BLaER1 (cell line): ENCODE measurements at regions not wholly inside any gene's neighbourhood (a gene's known extent, or its start where the extent isn't known, plus 50 kb on each side); places are given as distances from the start of the nearest gene placed in this dataset.
A peak's percentile ranks its signal among the peaks of the same experiment; 100 is the strongest.

ENCODE experiments used
- H3K27ac ChIP-seq: shearing (Covaris generic); formaldehyde crosslinking; 2 replicates; pipeline ENCODE4 v1.8.1; 2022
- H3K27me3 ChIP-seq: shearing (Covaris generic); formaldehyde crosslinking; 2 replicates; pipeline ENCODE4 v1.8.1; 2022
- H3K36me3 ChIP-seq: shearing (Covaris generic); formaldehyde crosslinking; 2 replicates; pipeline ENCODE4 v1.8.1; 2022
- H3K4me1 ChIP-seq: shearing (Covaris generic); formaldehyde crosslinking; 2 replicates; pipeline ENCODE4 v1.8.1; 2022
- H3K4me2 ChIP-seq: shearing (Covaris generic); formaldehyde crosslinking; 2 replicates; pipeline ENCODE4 v1.8.1; 2022
- H3K4me3 ChIP-seq: shearing (Covaris generic); formaldehyde crosslinking; 2 replicates; pipeline ENCODE4 v1.8.1; 2022
- H3K9ac ChIP-seq: shearing (Covaris generic); formaldehyde crosslinking; 2 replicates; pipeline ENCODE4 v1.8.1; 2022
- H3K9me3 ChIP-seq: shearing (Covaris generic); formaldehyde crosslinking; 2 replicates; pipeline ENCODE4 v1.8.1; 2022
- H4K20me1 ChIP-seq: shearing (Covaris generic); formaldehyde crosslinking; 2 replicates; pipeline ENCODE4 v1.8.1; 2022
- Cebpa-rat ChIP-seq: shearing (Covaris generic); IDR thresholded peaks from 2 replicates; pipeline ENCODE4 v1.8.1; 2022

- no peaks in the 10 kb centered on the region for H4K20me1 ChIP-seq
- no peak overlapping the region for H3K9ac ChIP-seq
- no peak overlapping the region for H3K4me3 ChIP-seq
- TF ChIP-seq Cebpa-rat, result no peak
- H3K9me3 ChIP-seq, result peaks cover 5% of the 10 kb centered on the region; the same call in 1 of the 2 replicates
- no peaks in the 10 kb centered on the region for H3K4me1 ChIP-seq
- no peak overlapping the region for H3K4me2 ChIP-seq
- no peaks in the 10 kb centered on the region for H3K36me3 ChIP-seq
- no peaks in the 10 kb centered on the region for H3K27me3 ChIP-seq
- no peak overlapping the region for H3K27ac ChIP-seq
Observed at GRCh38 chr2:204090021-204090420, 153.5 kb downstream of the ICOS start.

DNA sequence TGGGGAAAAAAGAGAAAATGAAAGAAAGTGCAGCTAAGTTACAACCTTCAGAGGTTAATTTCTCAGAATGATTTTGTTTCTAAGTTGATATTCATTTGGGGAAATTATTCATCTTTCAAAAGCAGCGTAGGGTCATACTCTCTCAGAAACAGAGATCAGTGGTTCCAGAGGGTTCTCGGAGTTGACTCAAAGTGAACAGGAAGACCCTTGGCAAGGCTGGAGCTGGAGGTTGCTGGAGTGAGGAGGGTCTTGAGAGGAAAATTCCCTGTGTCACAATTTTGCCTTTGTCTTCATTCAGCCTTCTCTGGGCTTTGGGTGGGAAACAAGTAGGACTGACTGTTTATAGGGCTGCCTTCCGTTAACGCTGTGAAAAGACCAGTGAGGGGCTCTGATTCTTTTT is 168.2 kb downstream of the ICOS start:
- no peak overlapping the region for H3K4me2 ChIP-seq
- H4K20me1 ChIP-seq, result no peaks in the 10 kb centered on the region
- no peaks in the 10 kb centered on the region for H3K36me3 ChIP-seq
- H3K27me3 ChIP-seq, result no peaks in the 10 kb centered on the region
- H3K4me3 ChIP-seq, result no peak overlapping the region
- H3K9ac ChIP-seq, result no peak overlapping the region
- H3K9me3 ChIP-seq, result no peaks in the 10 kb centered on the region
- TF ChIP-seq Cebpa-rat, result no peak
- peaks cover 43% of the 10 kb centered on the region for H3K4me1 ChIP-seq
- H3K27ac ChIP-seq, result no peak overlapping the region

DNA sequence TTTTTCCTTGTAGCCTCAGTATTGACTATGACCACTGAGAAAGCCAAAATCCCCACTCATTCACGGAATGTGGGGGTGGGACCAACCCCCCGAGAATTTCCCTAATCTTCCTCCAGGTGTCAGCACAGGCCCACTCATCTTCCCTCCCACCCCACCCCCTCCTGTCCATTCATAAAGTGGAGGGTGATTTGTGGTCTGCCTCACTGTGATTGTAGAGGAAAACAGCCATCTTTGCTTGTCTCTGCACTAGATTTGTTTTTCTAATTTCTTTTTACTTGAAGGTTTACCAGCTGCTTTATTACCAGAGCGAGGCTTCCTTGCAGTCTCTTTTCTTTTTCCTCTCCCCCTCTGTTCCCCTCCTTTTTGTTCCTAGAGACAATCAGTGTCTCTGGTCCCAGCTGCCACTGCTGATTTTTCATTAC is 171.8 kb downstream of the ICOS start:
- Histone ChIP-seq H3K9me3 (no peaks in the 10 kb centered on the region), H3K4me2 (peak overlapping the region; percentile 89), H3K4me1 (peaks cover 78% of the 10 kb centered on the region), H3K9ac (peak overlapping the region; percentile 42; the same call in 1 of the 2 replicates), H3K27ac (peak overlapping the region; percentile 63; the same call in 1 of the 2 replicates), H3K4me3 (peak overlapping the region; percentile 52), H4K20me1 (no peaks in the 10 kb centered on the region), H3K36me3 (no peaks in the 10 kb centered on the region), H3K27me3 (no peaks in the 10 kb centered on the region)
- TF ChIP-seq Cebpa-rat, result no peak

DNA sequence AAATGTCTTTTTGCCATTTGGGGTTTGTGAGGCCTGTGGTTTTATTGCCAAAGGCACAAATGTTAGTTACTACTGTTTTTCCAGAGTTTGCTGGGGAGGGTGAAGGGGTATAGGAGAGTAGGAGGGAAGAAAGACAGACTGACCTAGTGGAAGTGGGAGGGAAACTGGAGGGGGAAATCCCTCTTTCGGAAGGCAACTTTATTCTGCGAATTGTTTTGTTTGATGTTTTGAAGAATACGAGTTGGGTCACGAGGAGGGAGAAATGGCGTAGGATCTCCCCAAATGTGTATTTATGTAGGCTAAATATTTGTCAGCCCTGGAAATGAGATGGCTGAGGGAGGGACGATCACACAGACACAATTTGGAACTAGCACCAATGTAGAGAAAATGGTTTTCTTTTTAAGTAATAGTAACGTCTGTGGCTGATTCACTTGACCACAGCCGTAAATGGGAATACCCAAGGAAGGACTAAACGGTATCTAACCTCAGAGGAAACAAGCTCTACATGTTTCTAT is 172.3 kb downstream of the ICOS start:
- Histone ChIP-seq H3K4me1 (peaks cover 83% of the 10 kb centered on the region), H3K4me2 (peak overlapping the region; percentile 89), H3K9me3 (no peaks in the 10 kb centered on the region), H3K27me3 (no peaks in the 10 kb centered on the region), H3K36me3 (no peaks in the 10 kb centered on the region), H3K27ac (peak overlapping the region; percentile 63), H4K20me1 (no peaks in the 10 kb centered on the region), H3K4me3 (peak overlapping the region; percentile 52), H3K9ac (peak overlapping the region; percentile 42)
- no peak for TF ChIP-seq Cebpa-rat

DNA sequence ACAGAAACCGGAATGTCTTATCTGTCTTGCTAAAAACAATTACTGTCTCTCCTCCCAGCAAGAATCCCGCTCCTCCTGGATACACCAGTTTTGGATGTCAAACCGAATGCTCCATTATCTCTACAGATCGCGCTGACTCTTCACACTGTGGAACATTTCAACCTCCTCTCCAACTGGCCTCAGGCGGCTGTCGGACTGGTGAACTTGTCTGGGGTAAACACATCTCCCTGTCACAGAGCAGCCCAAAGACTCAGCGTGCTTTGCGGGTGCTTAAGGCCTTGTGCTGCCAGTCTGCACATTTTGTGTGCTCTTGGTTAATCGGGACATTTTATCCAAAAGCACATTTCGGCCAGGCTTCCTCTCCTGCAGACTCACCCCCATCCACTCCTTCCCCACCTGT is 173.1 kb downstream of the ICOS start:
- Histone ChIP-seq H3K27ac (peak overlapping the region; percentile 63), H3K4me2 (peak overlapping the region; percentile 89), H3K4me1 (peaks cover 92% of the 10 kb centered on the region), H3K36me3 (no peaks in the 10 kb centered on the region), H4K20me1 (no peaks in the 10 kb centered on the region), H3K9ac (peak overlapping the region; percentile 42; the same call in 1 of the 2 replicates), H3K9me3 (no peaks in the 10 kb centered on the region), H3K27me3 (no peaks in the 10 kb centered on the region), H3K4me3 (peak overlapping the region; percentile 52)
- no peak for TF ChIP-seq Cebpa-rat

GRCh38 chr2:204110338-204110741 is 173.8 kb downstream of the ICOS start:
- peaks cover 93% of the 10 kb centered on the region for H3K4me1 ChIP-seq
- no peaks in the 10 kb centered on the region for H3K36me3 ChIP-seq
- H4K20me1 ChIP-seq, result no peaks in the 10 kb centered on the region
- no peaks in the 10 kb centered on the region for H3K9me3 ChIP-seq
- H3K4me2 ChIP-seq, result peak overlapping the region; percentile 89
- TF ChIP-seq Cebpa-rat, result no peak
- H3K27ac ChIP-seq, result peak overlapping the region; percentile 63
- H3K4me3 ChIP-seq, result peak overlapping the region; percentile 52
- H3K27me3 ChIP-seq, result no peaks in the 10 kb centered on the region
- peak overlapping the region; percentile 42; the same call in 1 of the 2 replicates for H3K9ac ChIP-seq

GRCh38 chr2:204110751-204111516 is 174.4 kb downstream of the ICOS start:
- H3K4me2 ChIP-seq, result peak overlapping the region; percentile 89
- H3K9me3 ChIP-seq, result no peaks in the 10 kb centered on the region
- H3K4me1 ChIP-seq, result peaks cover 93% of the 10 kb centered on the region
- peak overlapping the region; percentile 52 for H3K4me3 ChIP-seq
- TF ChIP-seq Cebpa-rat, result no peak
- no peaks in the 10 kb centered on the region for H3K27me3 ChIP-seq
- H3K9ac ChIP-seq, result peak overlapping the region; percentile 42; the same call in 1 of the 2 replicates
- peak overlapping the region; percentile 63 for H3K27ac ChIP-seq
- no peaks in the 10 kb centered on the region for H3K36me3 ChIP-seq
- no peaks in the 10 kb centered on the region for H4K20me1 ChIP-seq

DNA sequence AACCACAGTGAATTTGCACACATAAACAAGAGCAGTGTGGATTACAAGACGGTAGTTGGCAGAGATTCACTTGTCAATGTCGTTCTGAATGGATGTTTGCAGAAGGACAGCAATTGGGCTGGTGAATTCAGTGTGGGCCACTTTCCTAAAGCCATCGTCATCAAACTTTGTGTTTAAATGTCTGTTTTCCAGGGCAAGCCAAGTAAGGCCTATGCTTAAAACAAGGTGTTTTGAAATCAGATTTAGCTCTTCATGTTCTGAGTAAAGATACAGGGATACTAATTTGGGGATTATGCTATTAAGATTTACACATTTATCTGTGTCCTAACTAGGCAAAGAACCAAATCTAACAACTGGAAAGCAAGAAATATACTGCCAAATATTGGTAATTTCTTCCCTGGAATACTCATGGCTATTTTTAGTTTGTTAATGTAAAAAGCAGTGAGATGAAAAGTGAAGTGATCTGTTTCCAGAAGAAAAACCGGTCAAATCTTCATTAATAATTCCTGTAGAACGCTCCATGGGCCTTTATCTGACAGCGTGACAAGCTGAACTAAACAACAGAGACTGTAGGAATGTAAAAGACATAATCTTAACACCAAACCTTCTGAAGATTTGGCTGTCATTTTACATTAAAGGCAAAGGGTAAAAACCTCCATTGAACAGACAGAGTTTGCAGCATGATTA is 175.7 kb downstream of the ICOS start:
- H3K36me3 ChIP-seq, result no peaks in the 10 kb centered on the region
- no peak for TF ChIP-seq Cebpa-rat
- H3K4me3 ChIP-seq, result no peak overlapping the region
- H3K4me2 ChIP-seq, result peak overlapping the region; percentile 89
- H4K20me1 ChIP-seq, result no peaks in the 10 kb centered on the region
- no peak overlapping the region for H3K27ac ChIP-seq
- H3K9ac ChIP-seq, result no peak overlapping the region
- H3K9me3 ChIP-seq, result no peaks in the 10 kb centered on the region
- no peaks in the 10 kb centered on the region for H3K27me3 ChIP-seq
- peaks cover 90% of the 10 kb centered on the region for H3K4me1 ChIP-seq

DNA sequence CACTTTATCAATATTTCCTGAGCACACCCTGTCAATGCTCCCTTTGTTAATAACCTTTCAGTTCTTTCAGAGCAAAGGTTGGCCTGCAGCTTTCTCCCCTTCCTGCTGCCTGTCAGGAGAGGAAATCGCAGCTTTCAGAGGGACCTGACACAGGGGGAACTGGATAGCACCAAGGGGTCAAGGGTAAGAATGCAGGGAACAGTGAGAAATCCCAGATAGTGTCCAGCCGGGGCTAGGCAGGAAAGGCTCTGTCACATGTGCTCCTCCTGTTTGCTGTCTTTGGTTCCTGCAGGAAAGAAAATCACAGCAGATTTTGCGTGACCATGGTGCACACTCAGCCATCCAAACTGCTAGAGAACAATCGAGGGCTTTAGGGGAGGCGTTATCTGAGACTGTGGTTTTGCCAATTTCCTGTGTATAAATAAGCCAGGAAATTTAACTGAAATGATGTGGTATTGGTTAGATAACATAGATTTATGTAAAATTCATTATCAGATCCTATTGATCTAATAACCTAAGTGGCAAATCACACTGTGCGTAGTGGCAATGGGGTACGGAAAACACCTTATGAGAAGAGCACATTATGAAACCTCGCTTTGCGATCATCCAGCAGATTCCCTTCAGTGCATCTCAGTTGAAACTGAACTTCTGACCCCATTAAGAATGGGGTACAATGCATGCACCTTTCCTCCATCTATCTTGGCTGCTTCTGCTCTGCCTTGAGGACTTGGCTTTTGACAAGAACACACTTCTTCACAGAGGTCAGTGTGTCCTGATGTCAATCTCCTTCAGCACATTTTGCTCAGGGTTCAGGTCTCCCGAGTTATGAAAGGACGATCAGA is 178.0 kb downstream of the ICOS start:
- peak overlapping the region; percentile 76 for H3K4me2 ChIP-seq
- H3K4me3 ChIP-seq, result no peak overlapping the region; the same call in 1 of the 2 replicates
- peaks cover 7% of the 10 kb centered on the region for H3K9me3 ChIP-seq
- H3K4me1 ChIP-seq, result peaks cover 71% of the 10 kb centered on the region
- no peaks in the 10 kb centered on the region for H3K27me3 ChIP-seq
- H4K20me1 ChIP-seq, result no peaks in the 10 kb centered on the region
- H3K27ac ChIP-seq, result no peak overlapping the region
- H3K36me3 ChIP-seq, result no peaks in the 10 kb centered on the region
- TF ChIP-seq Cebpa-rat, result no peak
- no peak overlapping the region for H3K9ac ChIP-seq
